CD4-positive, alpha-beta T cell treated with Interleukin-21 for 1 hour (primary cell): ENCODE measurements at regions not wholly inside any gene's neighbourhood (a gene's known extent, or its start where the extent isn't known, plus 50 kb on each side); places are given as distances from the start of the nearest gene placed in this dataset.
"Not testable (repeated sequence)": the region's sequence is repeated elsewhere in the genome, so short reads cannot be mapped to it uniquely, and the experiment has no call there.

Experiments used
- DNase-seq: peaks from one replicate; pipeline ENCODE4 v3.0.0-alpha.2; 2020

DNA sequence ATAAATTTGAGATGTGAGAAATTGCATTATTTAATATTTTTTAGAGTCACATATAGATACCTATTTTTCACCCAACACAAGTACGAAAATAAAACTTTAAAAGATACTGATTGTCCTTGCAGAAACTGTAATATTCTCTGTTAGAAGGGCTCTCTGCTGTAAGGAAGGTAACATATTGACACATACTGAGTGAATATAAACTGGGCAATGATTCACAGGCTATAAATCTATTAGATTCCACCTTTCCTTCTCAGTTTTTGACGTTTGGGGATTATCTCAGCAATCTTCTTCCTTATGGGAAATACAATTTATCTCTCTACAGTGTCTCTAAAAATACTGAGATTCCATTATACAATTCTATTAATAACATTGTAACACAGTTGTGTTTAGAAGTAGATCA is 229.1 kb upstream of the MAP2 start:
- DNase-seq: no peak

- DNase-seq: no peak
These were observed 215.6 kb upstream of the MAP2 start for GRCh38 chr2:209208211-209208610.

- no peak for DNase-seq
These were observed 213.9 kb upstream of the MAP2 start for GRCh38 chr2:209209943-209210342.

GRCh38 chr2:209230560-209230959 is 193.3 kb upstream of the MAP2 start:
- DNase-seq: no peak

GRCh38 chr2:209236377-209236776 is 187.5 kb upstream of the MAP2 start:
- DNase-seq: no peak

GRCh38 chr2:209238765-209239584 is 184.9 kb upstream of the MAP2 start:
- no peak for DNase-seq

DNA sequence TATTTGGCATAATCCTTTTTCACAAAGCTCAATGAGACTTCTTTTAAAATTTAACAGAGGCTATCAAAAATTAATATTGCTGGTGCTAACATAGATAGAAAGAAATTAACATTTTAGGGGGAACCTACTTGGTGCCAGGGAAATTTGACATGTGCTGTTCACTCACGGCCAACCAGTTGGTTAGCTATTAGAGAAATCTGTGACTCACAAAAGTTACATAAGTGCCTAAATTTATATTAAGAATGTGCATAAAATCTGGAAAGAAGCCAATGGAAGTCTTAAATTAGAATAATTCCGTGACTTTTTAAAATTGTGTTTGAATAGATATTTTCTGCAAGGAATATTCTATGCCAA is 184.3 kb upstream of the MAP2 start:
- no peak for DNase-seq

DNA sequence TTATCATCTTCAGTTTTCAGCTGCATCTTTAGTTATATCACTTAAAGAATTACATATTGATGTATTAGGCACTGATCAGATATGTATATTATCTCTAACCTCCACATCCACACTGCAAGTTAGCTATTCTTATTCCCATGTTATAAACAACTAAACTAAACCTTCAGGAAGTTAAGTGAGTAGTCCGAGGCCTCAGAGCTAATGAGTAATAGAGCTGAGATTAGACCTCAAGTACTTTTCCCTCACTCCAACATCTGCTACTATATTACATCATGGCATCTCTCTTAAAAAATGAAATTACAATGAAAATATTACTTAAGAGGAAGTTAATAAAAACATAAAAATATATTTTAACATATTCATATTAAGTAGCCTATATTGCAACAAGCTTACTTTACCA is 183.6 kb upstream of the MAP2 start:
- DNase-seq: no peak

GRCh38 chr2:209253544-209253943 is 170.3 kb upstream of the MAP2 start:
- no peak for DNase-seq

DNA sequence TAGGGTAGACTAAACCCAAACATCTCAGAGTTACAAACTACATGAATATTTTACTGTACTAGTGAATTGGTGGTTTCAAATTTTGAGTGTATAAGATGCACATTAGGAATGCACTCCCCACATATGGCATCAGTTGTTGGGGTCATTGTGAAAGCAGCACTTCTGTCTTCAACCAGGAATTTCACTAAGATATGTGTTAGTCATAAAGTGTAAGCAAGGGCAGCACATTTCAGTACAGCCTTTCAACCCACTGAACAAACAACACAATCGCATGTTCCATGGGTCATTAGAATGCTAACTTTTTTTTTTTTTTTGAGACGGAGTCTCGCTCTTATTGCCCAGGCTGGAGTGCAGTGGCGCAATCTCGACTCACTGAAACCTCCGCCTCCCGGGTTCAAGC is 164.1 kb upstream of the MAP2 start:
- DNase-seq: no peak

GRCh38 chr2:209260281-209260680 is 163.6 kb upstream of the MAP2 start:
- no peak for DNase-seq

- not testable (repeated sequence) for DNase-seq
These were observed 162.3 kb upstream of the MAP2 start for GRCh38 chr2:209261366-209262053.

- no peak for DNase-seq
These were observed 154.8 kb upstream of the MAP2 start for GRCh38 chr2:209269024-209269423.

DNA sequence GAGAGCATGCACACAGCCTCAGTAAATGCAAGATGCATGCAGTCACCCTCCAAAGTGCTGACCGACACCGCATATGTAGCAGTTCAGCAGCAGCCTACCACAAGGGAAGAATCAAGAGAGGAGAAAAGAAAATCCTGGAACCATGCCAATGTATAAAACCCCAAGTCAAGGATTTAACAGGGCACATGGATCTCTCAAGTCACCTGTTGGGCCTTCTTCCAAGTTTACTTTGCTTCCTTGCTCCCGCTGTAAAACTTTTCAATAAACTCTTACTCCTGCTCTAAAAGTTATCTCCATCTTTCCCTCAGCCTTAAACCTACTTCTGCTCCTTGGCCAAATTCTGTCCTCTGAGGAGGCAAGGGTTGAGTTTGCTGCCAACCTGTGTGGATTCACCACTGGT is 147.8 kb upstream of the MAP2 start:
- DNase-seq: no peak

- DNase-seq: no peak
These were observed 146.4 kb upstream of the MAP2 start for GRCh38 chr2:209277444-209277843.

DNA sequence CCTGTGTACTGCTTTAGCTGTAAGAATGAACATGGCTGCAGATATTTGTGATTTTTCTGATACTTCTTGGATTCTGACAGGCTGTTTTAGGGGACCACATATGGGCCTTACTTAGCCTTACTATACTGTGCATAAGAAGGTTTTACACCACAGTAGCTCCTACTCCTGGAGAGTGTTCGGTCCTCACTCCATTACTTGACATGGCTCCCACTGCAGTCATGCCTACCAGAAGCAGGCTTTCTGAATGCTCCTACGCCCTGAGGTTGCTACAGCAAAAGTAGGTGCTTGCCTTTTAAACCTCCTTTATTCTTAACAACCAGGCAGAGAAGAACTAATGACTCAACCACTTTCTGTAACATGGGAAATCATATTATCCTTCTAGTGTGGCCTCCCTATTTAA is 125.2 kb upstream of the MAP2 start:
- no peak for DNase-seq

DNA sequence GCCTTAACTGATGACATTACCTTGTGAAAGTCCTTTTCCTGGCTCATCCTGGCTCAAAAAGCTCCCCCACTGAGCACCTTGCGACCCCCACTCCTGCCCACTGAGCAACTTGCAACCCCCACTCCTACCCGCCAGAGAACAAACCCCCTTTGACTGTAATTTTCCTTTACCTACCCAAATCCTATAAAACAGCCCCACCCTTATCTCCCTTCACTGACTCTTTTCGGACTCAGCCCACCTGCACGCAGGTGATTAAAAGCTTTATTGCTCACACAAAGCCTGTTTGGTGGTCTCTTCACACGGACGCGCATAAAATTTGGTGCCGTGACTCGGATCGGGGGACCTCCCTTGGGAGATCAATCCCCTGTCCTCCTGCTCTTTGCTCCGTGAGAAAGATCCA is 124.4 kb upstream of the MAP2 start:
- DNase-seq: not testable (repeated sequence)

DNA sequence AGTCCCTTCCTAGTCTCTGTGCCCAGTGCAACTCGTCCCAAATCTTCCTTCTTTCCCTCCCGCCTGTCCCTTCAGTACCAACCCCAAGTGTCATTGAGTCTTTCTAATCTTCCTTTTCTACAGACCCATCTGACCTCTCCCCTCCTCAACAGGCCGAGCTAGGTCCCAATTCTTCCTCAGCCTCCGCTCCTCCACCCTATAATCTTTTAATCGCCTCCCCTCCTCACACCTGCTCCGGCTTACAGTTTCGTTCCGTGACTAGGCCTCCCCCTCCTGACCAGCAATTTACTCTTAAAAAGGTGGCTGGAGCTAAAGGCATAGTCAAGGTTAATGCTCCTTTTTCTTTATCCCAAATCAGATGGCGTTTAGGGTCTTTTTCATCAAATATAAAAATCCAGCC is 123.1 kb upstream of the MAP2 start:
- not testable (repeated sequence) for DNase-seq

- no peak for DNase-seq
These were observed 118.8 kb upstream of the MAP2 start for GRCh38 chr2:209305026-209305425.

DNA sequence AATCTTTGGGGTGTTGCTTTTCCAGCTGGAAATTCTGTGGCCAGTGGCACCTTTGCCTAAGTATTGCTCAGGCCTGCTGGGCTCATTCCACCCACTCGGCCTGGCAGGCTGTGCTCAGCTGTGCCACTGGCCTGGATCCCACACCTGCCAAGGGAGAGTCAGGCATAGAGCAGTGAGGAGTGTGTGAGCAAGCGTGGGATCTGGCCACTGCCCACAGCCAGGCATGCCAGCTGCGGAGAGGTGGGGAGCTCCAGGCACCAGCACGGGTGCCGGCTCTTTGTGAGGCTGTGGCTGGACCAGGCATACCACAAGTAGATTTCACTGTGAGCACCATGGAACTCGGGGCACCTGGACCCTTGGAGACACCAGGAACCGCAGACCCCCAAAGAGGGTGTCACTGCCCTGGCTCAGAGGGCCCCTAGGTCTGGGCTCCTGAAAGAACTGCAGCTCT is 118.1 kb upstream of the MAP2 start:
- no peak for DNase-seq

DNA sequence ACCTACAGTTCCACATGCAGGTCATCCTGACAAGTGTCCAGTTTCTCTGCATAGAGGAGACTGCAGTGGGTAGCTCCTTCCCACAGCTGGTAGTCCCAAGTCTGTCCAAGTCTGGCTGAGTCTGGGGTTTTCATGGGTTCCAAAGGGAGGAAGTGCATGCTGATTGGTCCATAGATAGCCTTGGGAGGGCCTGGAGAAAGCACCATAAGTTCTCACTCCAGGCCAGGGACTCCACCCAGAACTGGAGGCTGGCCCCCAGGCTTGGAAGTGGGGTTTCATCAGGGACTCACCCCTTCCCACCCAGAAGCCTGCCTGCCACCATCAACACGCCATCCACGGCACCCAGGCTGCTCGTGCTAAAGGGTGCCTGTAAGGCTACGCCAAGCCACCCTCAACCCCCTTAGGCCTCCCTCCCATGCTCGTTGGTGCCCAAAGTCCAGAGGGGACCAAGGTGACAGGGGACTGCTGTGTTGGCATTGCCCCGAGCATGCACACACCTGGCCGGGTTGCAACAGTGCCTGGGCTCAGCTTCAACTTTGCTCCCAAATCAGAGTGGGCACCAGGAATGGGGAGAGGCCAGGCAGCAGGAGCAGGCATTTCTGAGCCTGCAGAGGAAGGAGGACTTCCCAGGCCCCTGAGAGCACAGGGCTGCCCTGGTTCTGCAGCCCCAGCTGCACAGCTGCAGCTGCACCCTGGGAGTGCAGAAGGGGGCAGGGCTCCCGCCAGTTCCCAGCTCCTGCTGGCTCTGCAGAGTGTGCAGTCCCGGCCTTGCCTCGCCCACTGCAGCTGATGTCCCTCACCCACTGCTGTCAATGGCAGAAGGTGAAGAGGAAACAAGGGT is 116.5 kb upstream of the MAP2 start:
- DNase-seq: no peak

GRCh38 chr2:209308415-209308814 is 115.4 kb upstream of the MAP2 start:
- DNase-seq: no peak

GRCh38 chr2:209311948-209312347 is 111.9 kb upstream of the MAP2 start:
- DNase-seq: no peak

- DNase-seq: not testable (repeated sequence)
These were observed 111.4 kb upstream of the MAP2 start for GRCh38 chr2:209312450-209312849.
